Endothelial cell (in vitro differentiated cells): ENCODE measurements at regions not wholly inside any gene's neighbourhood (a gene's known extent, or its start where the extent isn't known, plus 50 kb on each side); places are given as distances from the start of the nearest gene placed in this dataset.
"Not testable (repeated sequence)": the region's sequence is repeated elsewhere in the genome, so short reads cannot be mapped to it uniquely, and the experiment has no call there.

Experiments used
- DNase-seq: peaks from one replicate; pipeline ENCODE4 v3.0.0; 2021; ENCODE audit warnings: low spot score
- H3K27ac Mint-ChIP-seq: one replicate; pipeline ENCODE4 v1.8.0; 2021; ENCODE audit warnings: mixed read lengths, inconsistent platforms; ENCODE audit not compliant: unreplicated experiment
- H3K27me3 Mint-ChIP-seq: one replicate; pipeline ENCODE4 v1.8.0; 2021; ENCODE audit warnings: mild to moderate bottlenecking, moderate library complexity, mixed read lengths, inconsistent platforms; ENCODE audit not compliant: unreplicated experiment
- H3K36me3 Mint-ChIP-seq: one replicate; pipeline ENCODE4 v1.8.0; 2021; ENCODE audit warnings: mild to moderate bottlenecking, low read depth, mixed read lengths, inconsistent platforms; ENCODE audit not compliant: unreplicated experiment
- H3K4me1 Mint-ChIP-seq: one replicate; pipeline ENCODE4 v1.8.0; 2021; ENCODE audit warnings: mild to moderate bottlenecking, mixed read lengths, inconsistent platforms; ENCODE audit not compliant: unreplicated experiment
- H3K4me3 Mint-ChIP-seq: one replicate; pipeline ENCODE4 v1.8.0; 2021; ENCODE audit warnings: mild to moderate bottlenecking, mixed read lengths, inconsistent platforms; ENCODE audit not compliant: unreplicated experiment
- H3K9me3 Mint-ChIP-seq: one replicate; pipeline ENCODE4 v1.8.0; 2021; ENCODE audit warnings: mixed read lengths, inconsistent platforms; ENCODE audit not compliant: unreplicated experiment
- CTCF ChIP-seq: fragments of 200-600 bp; sonication (generic); IDR thresholded peaks from one replicate; pipeline ENCODE4 v1.5.0; 2021; ENCODE audit warnings: antibody characterized with exemption; ENCODE audit not compliant: unreplicated experiment

- Mint-ChIP-seq H3K4me3 (no peak overlapping the region), H3K27ac (no peak overlapping the region), H3K9me3 (peaks cover 4% of the 10 kb centered on the region), H3K27me3 (no peaks in the 10 kb centered on the region), H3K4me1 (no peaks in the 10 kb centered on the region), H3K36me3 (no peaks in the 10 kb centered on the region)
- no peak for TF ChIP-seq CTCF
- DNase-seq, result no peak
These were observed 255.2 kb upstream of the SULF2 start for GRCh38 chr20:48040491-48040890.

GRCh38 chr20:48040051-48040450, 254.8 kb upstream of the SULF2 start:
- Mint-ChIP-seq H3K4me1 (no peaks in the 10 kb centered on the region), H3K27ac (no peak overlapping the region), H3K36me3 (no peaks in the 10 kb centered on the region), H3K27me3 (peaks cover 2% of the 10 kb centered on the region), H3K9me3 (peaks cover 4% of the 10 kb centered on the region), H3K4me3 (no peak overlapping the region)
- no peak for TF ChIP-seq CTCF
- DNase-seq, result no peak

- no peak overlapping the region for H3K4me3 Mint-ChIP-seq
These were observed 254.2 kb upstream of the SULF2 start for GRCh38 chr20:48039514-48039913.

GRCh38 chr20:48038713-48039112, 253.4 kb upstream of the SULF2 start:
- Mint-ChIP-seq H3K4me3 (no peak overlapping the region), H3K27me3 (peaks cover 2% of the 10 kb centered on the region), H3K27ac (no peak overlapping the region), H3K9me3 (peaks cover 4% of the 10 kb centered on the region), H3K36me3 (no peaks in the 10 kb centered on the region), H3K4me1 (no peaks in the 10 kb centered on the region)
- DNase-seq, result no peak
- no peak for TF ChIP-seq CTCF

More at GRCh38 chr20:48039514-48039913, 254.2 kb upstream of the SULF2 start:
- Mint-ChIP-seq H3K27ac (no peak overlapping the region), H3K9me3 (peaks cover 4% of the 10 kb centered on the region), H3K27me3 (peaks cover 2% of the 10 kb centered on the region), H3K4me1 (no peaks in the 10 kb centered on the region), H3K36me3 (no peaks in the 10 kb centered on the region)
- no peak for TF ChIP-seq CTCF
- DNase-seq, result no peak

- H3K27ac Mint-ChIP-seq, H3K27me3 Mint-ChIP-seq, H3K4me3 Mint-ChIP-seq, H3K36me3 Mint-ChIP-seq, DNase-seq, H3K4me1 Mint-ChIP-seq, H3K9me3 Mint-ChIP-seq: not testable (repeated sequence)
These were observed 252.5 kb upstream of the SULF2 start for GRCh38 chr20:48037798-48038197.
